Neuronal stem cell (in vitro differentiated cells): ENCODE measurements at regions not wholly inside any gene's neighbourhood (a gene's known extent, or its start where the extent isn't known, plus 50 kb on each side); places are given as distances from the start of the nearest gene placed in this dataset.

Source experiments
- DNase-seq: peaks from one replicate; pipeline ENCODE4 v3.0.0-alpha.2; 2013; ENCODE audit warnings: low spot score
- H2AFZ ChIP-seq: one replicate; pipeline ENCODE4 v1.6.1; 2013; ENCODE audit warnings: mild to moderate bottlenecking, low read length, inconsistent platforms
- H2AK5ac ChIP-seq: 2 replicates; pipeline ENCODE4 v1.6.1; 2013; ENCODE audit warnings: low read depth, mild to moderate bottlenecking, inconsistent platforms, low read length, moderate library complexity, mixed read lengths
- H2BK120ac ChIP-seq: 2 replicates; pipeline ENCODE4 v1.6.1; 2013; ENCODE audit warnings: low read depth, mild to moderate bottlenecking, inconsistent platforms, low read length, moderate library complexity, mixed read lengths
- H2BK12ac ChIP-seq: one replicate; pipeline ENCODE4 v1.6.1; 2013; ENCODE audit warnings: low read length, inconsistent platforms
- H2BK15ac ChIP-seq: 2 replicates; pipeline ENCODE4 v1.6.1; 2013; ENCODE audit warnings: mild to moderate bottlenecking, low read length, inconsistent platforms, mixed read lengths
- H2BK5ac ChIP-seq: one replicate; pipeline ENCODE4 v1.6.1; 2013; ENCODE audit warnings: inconsistent platforms, mild to moderate bottlenecking, low read length, moderate library complexity
- H3K14ac ChIP-seq: one replicate; pipeline ENCODE4 v1.6.1; 2013; ENCODE audit warnings: low read length, inconsistent platforms
- H3K18ac ChIP-seq: 2 replicates; pipeline ENCODE4 v1.6.1; 2013; ENCODE audit warnings: low read length, inconsistent platforms
- H3K23ac ChIP-seq: 2 replicates; pipeline ENCODE4 v1.6.1; 2013; ENCODE audit warnings: low read depth, mild to moderate bottlenecking, mixed read lengths, low read length, inconsistent platforms; ENCODE audit not compliant: poor library complexity
- H3K27ac ChIP-seq: replicated peaks from 3 replicates; pipeline ENCODE4 v1.5.1; 2013; ENCODE audit warnings: low read length, inconsistent platforms
- H3K27me3 ChIP-seq, 3 experiments: 2 replicates each; pipeline ENCODE4 v1.6.1; 2013; ENCODE audit warnings: low read length in 3 of 3, mild to moderate bottlenecking in 2 of 3, inconsistent platforms in 1 of 3, low read depth in 1 of 3, mixed read lengths in 1 of 3, moderate library complexity in 1 of 3; ENCODE audit not compliant: control insufficient read depth in 3 of 3, insufficient read depth in 3 of 3
- H3K36me3 ChIP-seq, 2 donors: replicated peaks in 1 of 2; 2 replicates each; pipeline ENCODE4 v1.6.1; 2013; ENCODE audit warnings: low read length in 2 of 2; ENCODE audit not compliant: control insufficient read depth in 2 of 2, insufficient read depth in 2 of 2
- H3K4ac ChIP-seq: 2 replicates; pipeline ENCODE4 v1.6.1; 2013; ENCODE audit warnings: inconsistent platforms, mild to moderate bottlenecking, low read length, moderate library complexity
- H3K4me1 ChIP-seq, 2 donors: 1 replicate in 1 of 2; 2 replicates in 1 of 2; pipeline ENCODE4 v1.6.1; 2013; ENCODE audit warnings: low read length in 2 of 2, low read depth in 1 of 2; ENCODE audit not compliant: control insufficient read depth in 2 of 2, insufficient read depth in 1 of 2
- H3K4me2 ChIP-seq: one replicate; pipeline ENCODE4 v1.6.1; 2013; ENCODE audit warnings: mild to moderate bottlenecking, low read length, inconsistent platforms; ENCODE audit not compliant: insufficient read depth, poor library complexity, severe bottlenecking
- H3K4me3 ChIP-seq, 2 donors: 2 replicates each; pipeline ENCODE4 v1.5.1; 2013; ENCODE audit warnings: low read length in 2 of 2, mild to moderate bottlenecking in 2 of 2, inconsistent platforms in 1 of 2, moderate library complexity in 1 of 2
- H3K79me1 ChIP-seq: one replicate; pipeline ENCODE4 v1.6.1; 2013; ENCODE audit warnings: low read depth, mild to moderate bottlenecking, inconsistent platforms, low read length, moderate library complexity
- H3K9ac ChIP-seq: one replicate; pipeline ENCODE4 v1.6.1; 2013; ENCODE audit warnings: mild to moderate bottlenecking, low read depth, low read length, inconsistent platforms; ENCODE audit not compliant: poor library complexity
- H3K9me3 ChIP-seq, 2 donors: replicated peaks in 1 of 2; 2 replicates each; pipeline versions ENCODE3 to v1.6.1; 2013; ENCODE audit warnings: low read length in 2 of 2, mild to moderate bottlenecking in 2 of 2, inconsistent platforms in 1 of 2, low read depth in 1 of 2, mixed read lengths in 1 of 2, moderate library complexity in 1 of 2; ENCODE audit not compliant: control insufficient read depth in 2 of 2, insufficient read depth in 1 of 2
- H4K8ac ChIP-seq: one replicate; pipeline ENCODE4 v1.6.1; 2013; ENCODE audit warnings: low read depth, mild to moderate bottlenecking, inconsistent platforms, low read length, moderate library complexity
- H4K91ac ChIP-seq: one replicate; pipeline ENCODE4 v1.6.1; 2013; ENCODE audit warnings: low read length, low read depth, mild to moderate bottlenecking, inconsistent platforms; ENCODE audit not compliant: poor library complexity
- WGBS, 2 donors: extraction: QIAGEN DNeasy Blood & Tissue Kit; methylation state at CpG; one replicate each; pipeline ENCODE4 v1.1.7; 2013; ENCODE audit warnings: missing lambda C conversion rate in 2 of 2, mixed read lengths in 1 of 2; ENCODE audit not compliant: insufficient read length in 2 of 2, insufficient replicate concordance in 1 of 2; ENCODE audit errors: extremely low coverage in 2 of 2; 5-methylcytosine and 5-hydroxymethylcytosine counted together

DNA sequence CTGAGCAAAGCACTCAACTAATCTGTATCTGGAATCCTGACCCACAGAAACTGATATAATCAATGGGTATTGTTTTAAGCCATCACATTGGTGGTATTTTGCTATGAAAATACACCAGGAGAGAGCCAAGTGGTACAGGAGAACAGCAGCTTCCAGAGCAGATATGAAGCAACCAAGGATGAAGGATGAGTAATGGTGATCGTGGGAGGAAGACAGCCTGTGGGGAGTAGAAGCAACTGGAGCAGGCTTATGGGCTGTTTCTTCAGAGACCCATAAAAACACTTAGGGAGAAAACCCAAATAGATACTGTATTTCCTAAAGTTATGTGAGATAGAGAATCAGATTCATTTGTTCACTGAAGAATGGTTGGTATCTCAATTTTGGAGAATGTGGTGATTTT, 330.8 kb downstream of the NUP35 start:
- no CpG with 5 or more reads among the region's 1 CpG for WGBS, 2 donors
- Histone ChIP-seq H3K36me3 (no peaks in the 10 kb centered on the region), H2BK120ac (no peak overlapping the region), H4K8ac (no peak overlapping the region), H3K79me1 (no peaks in the 10 kb centered on the region), H3K9ac (no peak overlapping the region), H3K4ac (no peak overlapping the region), H2AFZ (no peak overlapping the region), H2BK12ac (no peak overlapping the region), H2AK5ac (no peak overlapping the region), H2BK5ac (no peak overlapping the region), H4K91ac (no peak overlapping the region), H2BK15ac (no peak overlapping the region), H3K23ac (no peak overlapping the region), H3K18ac (no peak overlapping the region), H3K14ac (no peak overlapping the region), H3K27ac (no peak overlapping the region), H3K9me3 (no peaks in the 10 kb centered on the region), H3K4me1 (no peaks in the 10 kb centered on the region), H3K4me2 (no peak overlapping the region), H3K27me3 (no peaks in the 10 kb centered on the region), H3K4me3 (no peak overlapping the region)
- no peak for DNase-seq

DNA sequence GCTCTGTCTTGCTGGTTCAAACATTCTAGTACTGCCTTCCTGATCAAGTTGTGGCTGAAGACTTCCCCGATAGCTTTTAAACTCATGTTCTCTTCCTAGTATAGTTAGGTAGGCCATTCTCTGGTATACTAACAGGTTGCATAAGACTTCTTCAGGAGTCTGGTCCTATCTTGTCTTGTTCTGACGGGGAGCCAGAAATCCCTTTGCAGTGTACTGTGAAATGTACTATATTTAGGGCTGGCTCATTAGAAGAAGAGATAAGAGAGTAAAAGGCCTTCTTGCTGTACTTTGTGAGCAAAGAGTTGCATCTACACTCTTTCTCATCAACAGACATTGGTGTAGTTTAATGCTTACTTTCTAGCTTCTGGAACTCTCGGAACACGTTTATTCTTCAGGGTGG, 331.9 kb downstream of the NUP35 start:
- no peak overlapping the region for H3K4ac ChIP-seq
- H3K36me3 ChIP-seq, result no peaks in the 10 kb centered on the region
- no peak overlapping the region for H2BK12ac ChIP-seq
- H2BK15ac ChIP-seq, result no peak overlapping the region
- no peak overlapping the region for H3K9ac ChIP-seq
- no peak overlapping the region for H3K4me2 ChIP-seq
- H4K8ac ChIP-seq, result no peak overlapping the region
- no peak overlapping the region for H2AK5ac ChIP-seq
- H3K4me1 ChIP-seq, result no peaks in the 10 kb centered on the region
- H2AFZ ChIP-seq, result no peak overlapping the region
- H3K27me3 ChIP-seq, result no peaks in the 10 kb centered on the region
- no peak overlapping the region for H4K91ac ChIP-seq
- H3K14ac ChIP-seq, result no peak overlapping the region
- no peak overlapping the region for H3K4me3 ChIP-seq
- no peak overlapping the region for H2BK5ac ChIP-seq
- no peak overlapping the region for H2BK120ac ChIP-seq
- H3K18ac ChIP-seq, result no peak overlapping the region
- no peak overlapping the region for H3K27ac ChIP-seq
- no CpG with 5 or more reads among the region's 4 CpGs for WGBS, 2 donors
- DNase-seq, result no peak
- no peak overlapping the region for H3K23ac ChIP-seq
- H3K9me3 ChIP-seq, result no peaks in the 10 kb centered on the region
- H3K79me1 ChIP-seq, result no peaks in the 10 kb centered on the region

- Histone ChIP-seq H3K14ac (no peak overlapping the region), H3K4ac (no peak overlapping the region), H3K4me3 (no peak overlapping the region), H2AK5ac (no peak overlapping the region), H2AFZ (no peak overlapping the region), H2BK5ac (no peak overlapping the region), H3K23ac (no peak overlapping the region), H4K91ac (no peak overlapping the region), H3K9ac (no peak overlapping the region), H3K36me3 (no peaks in the 10 kb centered on the region), H3K4me2 (no peak overlapping the region), H3K4me1 (no peaks in the 10 kb centered on the region), H3K9me3 (no peaks in the 10 kb centered on the region), H2BK15ac (no peak overlapping the region), H4K8ac (no peak overlapping the region), H3K79me1 (no peaks in the 10 kb centered on the region), H3K27ac (no peak overlapping the region), H2BK120ac (no peak overlapping the region), H3K27me3 (no peaks in the 10 kb centered on the region), H3K18ac (no peak overlapping the region), H2BK12ac (no peak overlapping the region)
- WGBS, 2 donors, result no CpG with 5 or more reads among the region's 3 CpGs
- DNase-seq, result no peak
These were observed 334.2 kb downstream of the NUP35 start for GRCh38 chr2:183458460-183458859.

- Histone ChIP-seq H3K9me3 (no peaks in the 10 kb centered on the region), H3K18ac (no peak overlapping the region), H3K36me3 (no peaks in the 10 kb centered on the region), H3K27me3 (no peaks in the 10 kb centered on the region), H2AK5ac (no peak overlapping the region), H2BK15ac (no peak overlapping the region), H2BK120ac (no peak overlapping the region), H4K8ac (no peak overlapping the region), H2BK5ac (no peak overlapping the region), H3K27ac (no peak overlapping the region), H3K23ac (no peak overlapping the region), H4K91ac (no peak overlapping the region), H2AFZ (no peak overlapping the region), H3K9ac (no peak overlapping the region), H2BK12ac (no peak overlapping the region), H3K4me1 (no peaks in the 10 kb centered on the region), H3K4me3 (no peak overlapping the region), H3K4ac (no peak overlapping the region), H3K14ac (no peak overlapping the region), H3K79me1 (no peaks in the 10 kb centered on the region), H3K4me2 (no peak overlapping the region)
- no peak for DNase-seq
- WGBS, 2 donors, result no CpG with 5 or more reads among the region's 4 CpGs
These were observed 335.2 kb downstream of the NUP35 start for GRCh38 chr2:183459466-183459865.
